HG03175 (cell line): ENCODE measurements at regions not wholly inside any gene's neighbourhood (a gene's known extent, or its start where the extent isn't known, plus 50 kb on each side); places are given as distances from the start of the nearest gene placed in this dataset.

Source experiments
- ATAC-seq: cut with Tn5 transposase; IDR thresholded peaks from one replicate; pipeline ENCODE4 v1.9.1; 2021; ENCODE audit warnings: mild to moderate bottlenecking, moderate library complexity; ENCODE audit not compliant: unreplicated experiment

- ATAC-seq = no peak
These were observed 76.2 kb upstream of the ARHGAP32 start for GRCh38 chr11:129268371-129268770.

DNA sequence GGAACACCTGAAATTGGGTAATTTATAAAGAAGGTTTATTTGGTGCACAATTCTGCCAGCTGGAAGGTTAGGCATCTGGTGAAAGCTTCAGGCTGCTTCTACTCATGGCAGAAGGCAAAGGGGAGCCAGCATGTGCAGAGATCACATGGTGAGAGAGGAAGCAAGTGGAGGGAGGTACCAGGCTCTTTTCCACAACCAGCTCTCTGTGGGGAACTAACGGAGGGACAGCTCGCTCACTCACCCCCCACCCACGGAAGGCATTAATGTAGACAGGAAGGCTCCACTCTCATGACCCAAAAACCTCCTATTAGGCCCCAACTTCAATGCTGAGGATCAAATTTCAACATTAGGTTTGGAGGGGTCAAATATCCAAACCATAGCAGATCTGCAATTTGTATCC is 75.6 kb upstream of the ARHGAP32 start:
- ATAC-seq = no peak

GRCh38 chr11:129266536-129266935 is 74.4 kb upstream of the ARHGAP32 start:
- no peak for ATAC-seq

DNA sequence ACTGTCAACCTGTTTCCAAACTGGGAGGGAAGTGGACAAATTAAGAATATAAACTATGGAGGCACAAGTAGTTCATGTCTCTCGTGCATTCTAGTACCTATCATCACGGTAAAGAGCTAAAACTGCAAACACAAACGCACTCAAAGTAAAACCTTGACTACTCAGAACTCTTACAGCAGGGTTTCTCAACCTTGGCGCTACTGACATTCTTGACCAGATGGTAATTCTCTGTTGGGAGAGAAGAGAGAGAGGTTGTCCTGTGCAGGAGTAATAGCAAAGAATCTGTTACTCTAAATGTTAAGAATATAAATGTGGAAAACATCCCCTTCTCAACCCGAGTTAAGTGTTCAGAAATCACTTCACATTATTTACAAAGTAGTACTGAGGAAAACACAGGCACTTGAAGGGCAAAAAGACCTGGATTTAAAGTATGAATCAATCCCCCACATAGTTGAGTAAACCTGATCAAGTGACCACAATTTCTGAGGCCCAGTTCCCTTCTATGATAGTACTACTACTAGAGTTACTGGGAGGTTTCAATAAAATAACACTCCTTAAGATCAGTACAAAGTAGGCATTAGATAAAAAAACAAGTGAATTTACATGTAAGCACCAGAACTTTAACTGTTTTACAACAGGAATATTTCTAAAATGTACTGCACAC is 73.1 kb upstream of the ARHGAP32 start:
- ATAC-seq = no peak

GRCh38 chr11:129264114-129264513 is 72.0 kb upstream of the ARHGAP32 start:
- ATAC-seq = no peak

DNA sequence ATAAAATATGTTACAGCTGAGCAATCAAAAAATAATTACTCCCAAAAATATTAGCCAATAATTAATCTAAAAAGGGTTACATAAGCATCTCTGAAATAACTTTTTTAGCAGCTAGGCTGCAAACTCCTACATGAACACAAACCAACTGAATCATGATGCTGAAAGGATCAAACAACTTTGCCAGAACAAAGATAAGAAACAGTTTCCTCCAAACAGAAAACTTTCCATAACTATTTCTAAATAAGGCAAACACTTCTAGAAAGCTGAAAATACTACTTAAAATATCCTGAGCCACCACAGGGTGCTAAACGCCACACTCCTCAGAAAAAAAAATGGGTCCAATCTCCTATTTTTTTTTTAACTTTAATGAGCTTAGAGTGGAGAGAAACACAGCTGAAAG is 68.6 kb upstream of the ARHGAP32 start:
- ATAC-seq = no peak

DNA sequence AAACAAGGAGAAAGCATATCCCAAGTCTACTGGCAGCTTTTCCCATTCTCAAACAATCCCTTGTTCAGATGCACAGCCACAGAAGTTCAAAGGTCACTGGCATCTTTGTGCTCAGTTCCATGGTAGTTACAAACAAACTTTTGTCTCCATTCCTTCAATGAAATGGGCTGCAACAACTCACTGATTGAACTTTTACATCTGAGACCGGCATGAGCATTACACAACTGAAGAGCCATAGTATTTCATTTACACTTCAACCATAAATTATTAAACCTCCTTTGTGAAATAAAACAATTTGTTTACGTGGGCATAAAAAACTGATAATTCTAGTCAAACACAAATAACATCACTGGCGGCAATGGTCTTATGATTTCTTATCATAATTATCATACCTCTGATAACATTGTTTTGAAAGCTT is 67.8 kb upstream of the ARHGAP32 start:
- no peak for ATAC-seq

DNA sequence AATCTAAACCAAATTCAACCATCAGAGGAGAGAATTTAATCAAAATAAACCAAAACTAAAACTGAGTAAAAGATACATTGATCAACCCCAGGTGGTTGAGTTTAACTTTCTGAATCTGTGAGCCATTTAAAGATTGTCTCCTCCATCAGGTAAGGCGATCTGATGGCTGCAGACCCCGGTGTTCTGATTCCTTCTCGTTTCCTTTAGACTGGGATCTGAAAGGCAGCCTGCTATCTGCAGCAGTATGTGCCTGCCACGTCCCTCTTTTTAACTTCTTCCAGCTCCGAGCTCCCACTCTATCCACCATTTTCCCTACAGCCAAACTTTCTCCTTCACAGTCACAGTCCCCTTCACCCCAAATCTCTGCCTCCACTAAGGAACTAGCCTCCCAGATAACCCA is 66.1 kb upstream of the ARHGAP32 start:
- no peak for ATAC-seq

- no peak for ATAC-seq
These were observed 65.4 kb upstream of the ARHGAP32 start for GRCh38 chr11:129257512-129257911.

- no peak for ATAC-seq
These were observed 60.5 kb upstream of the ARHGAP32 start for GRCh38 chr11:129252621-129253020.

DNA sequence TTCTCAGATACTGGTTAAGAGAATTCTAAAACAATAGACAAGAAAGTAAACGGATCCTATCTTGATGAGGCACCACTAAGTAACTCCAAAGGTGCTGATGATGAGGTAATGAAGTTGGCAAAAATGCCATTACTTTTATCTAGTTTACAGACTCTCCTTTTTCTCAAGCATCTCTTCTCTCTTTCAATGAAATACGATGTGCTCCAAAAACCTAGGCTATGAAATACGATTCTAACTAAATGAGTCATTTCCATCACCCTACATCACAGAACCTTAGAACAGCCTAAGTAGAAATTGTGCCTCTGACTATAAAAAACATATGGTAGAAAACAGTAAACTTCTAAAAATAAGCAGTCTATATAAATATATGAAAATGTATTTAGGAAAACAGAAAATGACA is 58.9 kb upstream of the ARHGAP32 start:
- no peak for ATAC-seq

- no peak for ATAC-seq
These were observed 57.8 kb upstream of the ARHGAP32 start for GRCh38 chr11:129249923-129250322.

DNA sequence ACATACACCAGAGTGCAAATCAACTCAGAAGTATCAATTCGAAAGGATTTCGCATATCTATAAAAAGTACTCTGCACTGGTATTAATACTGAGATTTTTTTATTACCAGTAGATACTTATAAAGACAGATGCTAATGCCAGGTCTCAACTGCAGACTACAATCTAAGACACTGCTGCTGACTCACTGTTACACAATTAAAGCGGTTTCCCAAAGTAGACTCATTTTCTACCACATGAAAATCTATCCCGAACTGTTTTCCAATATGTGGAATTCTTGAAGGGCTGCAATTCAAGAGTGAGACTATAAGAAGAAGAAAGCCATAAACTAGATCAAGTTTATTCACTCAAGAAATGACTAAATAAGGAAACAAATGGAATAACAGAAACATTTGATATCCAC is 57.2 kb upstream of the ARHGAP32 start:
- no peak for ATAC-seq

- ATAC-seq = no peak
These were observed 56.5 kb upstream of the ARHGAP32 start for GRCh38 chr11:129248618-129249017.

GRCh38 chr11:129247135-129247534 is 55.0 kb upstream of the ARHGAP32 start:
- ATAC-seq = no peak

DNA sequence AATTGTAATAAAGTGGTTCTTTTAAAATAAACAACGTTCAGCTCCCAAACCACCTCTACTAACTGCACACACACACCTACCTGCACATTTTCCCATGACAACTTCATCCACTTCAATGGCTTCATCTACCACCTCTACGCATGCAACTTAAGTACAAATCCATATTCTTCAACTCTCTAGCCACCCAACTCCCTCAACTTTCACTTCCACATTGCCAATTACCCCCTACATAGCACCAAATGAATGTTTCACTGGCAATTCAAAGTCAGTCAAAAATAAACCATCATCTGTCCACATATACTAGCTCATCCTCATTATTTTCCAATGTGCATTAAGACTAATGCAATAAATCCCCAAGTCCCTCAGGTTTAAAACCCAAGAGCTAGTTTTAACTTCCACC is 50.7 kb upstream of the ARHGAP32 start:
- ATAC-seq = no peak
